Pancreas (tissue), 10 donors: ENCODE measurements at regions not wholly inside any gene's neighbourhood (a gene's known extent, or its start where the extent isn't known, plus 50 kb on each side); places are given as distances from the start of the nearest gene placed in this dataset.
"Not testable (repeated sequence)": the region's sequence is repeated elsewhere in the genome, so short reads cannot be mapped to it uniquely, and the experiment has no call there.

Experiments used
- ATAC-seq, 4 donors: fragments of 200-7000 bp; cut with Tn5 transposase; one replicate each; pipeline versions ENCODE4 v1.8.0 to v1.9.1; 2020; ENCODE audit warnings: mild to moderate bottlenecking in 4 of 4, moderate library complexity in 4 of 4
- DNase-seq, 6 donors: peaks; one replicate each; pipeline ENCODE4 v3.0.0-alpha.2; 2020
- FAIRE-seq: peaks from 2 replicates; lab custom pipeline; 2012; peaks lifted over from hg19 to GRCh38; lab: Jason Lieb, UNC
- H3K27ac ChIP-seq, 4 donors: fragments of 200-600 bp; sonication (generic); 1 replicate in 3 of 4; 2 replicates in 1 of 4; pipeline versions ENCODE4 v1.5.0 to v1.8.0; 2020
- H3K27me3 ChIP-seq, 4 donors: fragments of 200-600 bp; one replicate each; pipeline ENCODE4 v1.8.0; 2021
- H3K36me3 ChIP-seq, 3 donors: fragments of 200-600 bp; sonication (generic) in 1 of 3; one replicate each; pipeline versions ENCODE4 v1.5.0 to v1.8.0; 2020 to 2021
- H3K4me1 ChIP-seq, 3 donors: fragments of 200-600 bp; one replicate each; pipeline ENCODE4 v1.8.0; 2021
- H3K4me3 ChIP-seq, 4 donors: fragments of 200-600 bp; sonication (generic) in 2 of 4; one replicate each; pipeline versions ENCODE4 v1.5.0 to v1.8.0; 2020 to 2021
- H3K9me3 ChIP-seq, 4 donors: fragments of 200-600 bp; one replicate each; pipeline ENCODE4 v1.8.0; 2021
- WGBS, 2 donors: extraction: QIAGEN DNeasy Blood & Tissue Kit; methylation state at CpG; one replicate each; pipeline ENCODE4 v1.1.7; 2013; 5-methylcytosine and 5-hydroxymethylcytosine counted together
- intact Hi-C, 3 donors: fragments of 100-400 bp; cut with DNase I; formaldehyde crosslinking; loops; one replicate each; pipeline versions ENCODE4 v1.11.1 to v1.14.2; 2022
- TF ChIP-seq, protein P1 (sequence below), 4 donors: fragments of 200-600 bp; sonication (generic) in 3 of 4; IDR thresholded peaks; one replicate each; pipeline versions ENCODE4 v1.5.0 to v1.8.0; 2021; ENCODE audit warnings: antibody characterized with exemption in 4 of 4
- donor health status: healthy with polysubstance abuse.
- donor health status: DM: no; HTN: no; CAD: no; lungs with moderate emphysema.
- donor health status: DM: no; HTN: no; CAD: no.
- donor health status: control.
- donor health status: control.
- donor health status: Bipolar disorder and iron deficiency.
- donor health status: DM: yes; HTN: yes; CAD: no.
- donor health status: DM: no; HTN: no; CAD: no.
- donor health status: DM: no; HTN: no; CAD: no.
- donor health status: DM: yes; HTN: yes; CAD: no.

DNA sequence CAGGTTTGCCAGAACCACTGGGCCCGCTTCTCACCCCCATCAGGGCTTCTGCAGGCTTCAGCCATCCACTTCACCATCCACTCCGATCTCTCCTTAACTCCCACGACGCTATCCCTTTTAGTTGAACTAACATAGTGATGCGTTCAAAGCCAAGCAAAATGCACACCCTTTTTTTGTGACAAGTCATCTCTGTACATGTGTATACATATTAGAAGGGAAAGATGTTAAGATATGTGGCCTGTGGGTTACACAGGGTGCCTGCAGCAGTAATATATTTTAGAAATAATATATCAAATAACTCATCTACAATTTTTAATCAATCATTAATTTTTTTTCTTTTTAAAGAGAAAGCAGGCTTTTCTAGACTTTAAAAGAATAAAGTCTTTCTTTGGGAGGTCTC is 114.6 kb downstream of the NBPF12 start:
- TF ChIP-seq, protein P1, sequence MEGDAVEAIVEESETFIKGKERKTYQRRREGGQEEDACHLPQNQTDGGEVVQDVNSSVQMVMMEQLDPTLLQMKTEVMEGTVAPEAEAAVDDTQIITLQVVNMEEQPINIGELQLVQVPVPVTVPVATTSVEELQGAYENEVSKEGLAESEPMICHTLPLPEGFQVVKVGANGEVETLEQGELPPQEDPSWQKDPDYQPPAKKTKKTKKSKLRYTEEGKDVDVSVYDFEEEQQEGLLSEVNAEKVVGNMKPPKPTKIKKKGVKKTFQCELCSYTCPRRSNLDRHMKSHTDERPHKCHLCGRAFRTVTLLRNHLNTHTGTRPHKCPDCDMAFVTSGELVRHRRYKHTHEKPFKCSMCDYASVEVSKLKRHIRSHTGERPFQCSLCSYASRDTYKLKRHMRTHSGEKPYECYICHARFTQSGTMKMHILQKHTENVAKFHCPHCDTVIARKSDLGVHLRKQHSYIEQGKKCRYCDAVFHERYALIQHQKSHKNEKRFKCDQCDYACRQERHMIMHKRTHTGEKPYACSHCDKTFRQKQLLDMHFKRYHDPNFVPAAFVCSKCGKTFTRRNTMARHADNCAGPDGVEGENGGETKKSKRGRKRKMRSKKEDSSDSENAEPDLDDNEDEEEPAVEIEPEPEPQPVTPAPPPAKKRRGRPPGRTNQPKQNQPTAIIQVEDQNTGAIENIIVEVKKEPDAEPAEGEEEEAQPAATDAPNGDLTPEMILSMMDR (IDR thresholded peaks at IDR 0.05) = no peak
- Histone ChIP-seq H3K27me3 (peaks cover 0 to 3% (median 0%) of the 10 kb centered on the region in 4 donors), H3K27ac (no peak overlapping the region), H3K9me3 (no peaks in the 10 kb centered on the region), H3K36me3 (no peaks in the 10 kb centered on the region), H3K4me1 (no peaks in the 10 kb centered on the region), H3K4me3 (no peak overlapping the region)
- FAIRE-seq (no peak), ATAC-seq (no peak), DNase-seq (no peak)
- intact Hi-C loops = no loop called here
- WGBS, 2 donors = 73 to 81% methylated on average over 5 of the region's 5 CpGs

DNA sequence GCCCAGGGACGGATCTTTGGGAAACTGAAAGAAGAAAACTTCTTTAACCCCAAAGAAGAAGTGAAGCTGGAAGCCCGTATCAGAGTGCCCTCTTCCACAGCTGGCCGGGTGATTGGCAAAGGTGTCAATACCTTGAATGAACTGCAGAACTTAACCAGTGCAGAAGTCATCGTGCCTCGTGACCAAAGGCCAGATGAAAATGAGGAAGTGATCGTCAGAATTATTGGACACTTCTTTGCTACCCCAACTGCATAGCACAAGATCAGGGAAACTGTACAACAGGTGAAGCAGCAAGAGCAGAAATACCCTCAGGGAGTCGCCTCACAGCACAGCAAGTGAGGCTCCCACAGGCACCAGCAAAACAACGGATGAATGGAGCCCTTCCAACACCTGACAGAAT is 114.0 kb downstream of the NBPF12 start:
- FAIRE-seq = no peak
- Histone ChIP-seq H3K9me3 (no peaks in the 10 kb centered on the region), H3K4me3 (no peak overlapping the region), H3K4me1 (no peaks in the 10 kb centered on the region), H3K27me3 (peaks cover 0 to 7% (median 0%) of the 10 kb centered on the region in 4 donors), H3K36me3 (no peaks in the 10 kb centered on the region), H3K27ac (no peak overlapping the region)
- TF ChIP-seq, protein P1 (IDR thresholded peaks at IDR 0.05) = no peak
- no peak for DNase-seq
- ATAC-seq = no peak
- 69 to 76% methylated on average over 8 of the region's 8 CpGs for WGBS, 2 donors
- intact Hi-C loops = no loop called here

DNA sequence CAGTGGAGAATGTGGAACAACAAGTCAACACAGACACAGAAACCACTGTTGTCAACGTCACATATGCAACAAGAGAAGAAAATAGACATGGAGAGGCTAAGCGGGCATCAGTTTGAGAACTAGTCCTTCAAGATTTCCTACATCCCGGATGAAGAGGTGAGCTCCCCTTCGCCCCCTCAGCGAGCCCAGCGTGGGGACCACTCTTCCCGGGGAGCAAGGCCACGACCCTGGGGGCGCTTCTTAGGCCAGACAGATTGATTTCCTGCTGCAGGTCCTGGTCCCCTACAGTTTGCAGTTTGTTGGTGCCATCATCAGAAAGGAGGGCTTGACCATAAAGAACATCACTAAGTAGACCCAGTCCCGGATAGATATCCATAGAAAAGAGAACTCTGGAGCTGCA is 113.0 kb downstream of the NBPF12 start:
- intact Hi-C loops = no loop called here
- no peak for FAIRE-seq
- Histone ChIP-seq H3K4me1 (no peaks in the 10 kb centered on the region), H3K27ac (no peak overlapping the region), H3K9me3 (no peaks in the 10 kb centered on the region), H3K27me3 (peaks cover 0 to 7% (median 0%) of the 10 kb centered on the region in 4 donors), H3K36me3 (no peaks in the 10 kb centered on the region), H3K4me3 (no peak overlapping the region)
- 73 to 83% methylated on average over 10 of the region's 10 CpGs for WGBS, 2 donors
- ATAC-seq = no peak
- peak in 1 of 6 donors; percentile 20 for DNase-seq
- TF ChIP-seq, protein P1 (IDR thresholded peaks at IDR 0.05) = no peak

DNA sequence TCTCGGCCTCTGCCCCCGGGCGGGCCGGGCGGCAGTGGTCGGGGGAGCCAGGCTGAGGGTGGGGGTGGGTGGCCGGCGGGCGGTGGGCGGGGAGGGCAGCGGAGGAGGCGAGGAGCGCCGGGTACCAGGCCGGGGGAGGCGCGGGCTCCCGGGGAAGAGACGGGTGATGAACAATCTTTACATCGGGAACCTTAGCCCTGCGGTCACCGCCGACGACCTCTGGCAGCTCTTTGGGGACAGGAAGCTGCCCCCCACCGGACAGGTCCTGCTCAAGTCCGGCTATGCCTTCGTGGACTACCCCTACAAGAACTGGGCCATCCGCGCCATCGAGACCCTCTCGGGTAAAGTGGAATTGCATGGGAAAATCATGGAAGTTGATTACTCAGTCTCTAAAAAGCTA is 112.5 kb downstream of the NBPF12 start:
- no peak for FAIRE-seq

DNA sequence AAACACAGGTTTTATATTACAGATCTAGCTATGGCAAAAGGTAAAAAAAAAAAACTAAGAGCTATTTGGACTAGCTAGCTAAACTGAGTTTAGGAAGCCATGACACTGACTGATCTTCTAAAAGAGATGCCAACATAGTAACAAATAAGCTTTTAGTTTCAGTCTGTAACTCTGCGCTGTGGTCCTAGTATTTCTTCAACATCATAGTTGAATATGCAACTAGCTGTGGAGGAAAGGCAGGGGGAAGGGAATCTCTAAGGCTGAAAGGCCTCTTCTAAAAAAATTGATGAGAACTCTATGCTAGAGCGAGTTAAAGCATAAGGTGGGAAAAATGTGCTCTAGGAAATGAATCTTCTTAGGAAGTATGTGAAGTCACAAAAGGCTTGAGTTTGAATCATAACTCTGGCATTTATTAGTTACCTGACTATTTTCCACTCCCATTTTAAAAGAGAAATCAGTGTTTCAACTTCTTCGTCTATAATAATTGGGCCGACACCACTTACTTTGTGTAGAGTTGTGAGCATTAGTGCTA is 108.8 kb downstream of the NBPF12 start:
- DNase-seq, intact Hi-C loops, H3K36me3 ChIP-seq, FAIRE-seq, ATAC-seq, H3K4me3 ChIP-seq, H3K4me1 ChIP-seq, H3K27ac ChIP-seq, H3K27me3 ChIP-seq, H3K9me3 ChIP-seq: not testable (repeated sequence)
- whole genome bisulfite sequencing, 2 donors = 78 to 81% methylated on average over 4 of the region's 4 CpGs

More for the DNA sequence above, 112.5 kb downstream of the NBPF12 start:
- Histone ChIP-seq H3K36me3 (no peaks in the 10 kb centered on the region), H3K9me3 (no peaks in the 10 kb centered on the region), H3K4me1 (no peaks in the 10 kb centered on the region), H3K4me3 (no peak overlapping the region), H3K27me3 (peaks cover 0 to 7% (median 0%) of the 10 kb centered on the region in 4 donors), H3K27ac (no peak overlapping the region)
- intact Hi-C loops = no loop called here
- WGBS, 2 donors = 90 to 93% methylated on average over 27 to 31 of the region's 31 CpGs
- TF ChIP-seq, protein P1 (IDR thresholded peaks at IDR 0.05) = no peak
- peak in 1 of 6 donors; percentile 35 for DNase-seq
- no peak for ATAC-seq
